Muscle layer of duodenum (tissue), 2 donors: ENCODE measurements at regions not wholly inside any gene's neighbourhood (a gene's known extent, or its start where the extent isn't known, plus 50 kb on each side); places are given as distances from the start of the nearest gene placed in this dataset.
A peak's percentile ranks its signal among the peaks of the same experiment; 100 is the strongest.
"Not testable (repeated sequence)": the region's sequence is repeated elsewhere in the genome, so short reads cannot be mapped to it uniquely, and the experiment has no call there.

ENCODE experiments used
- H3K27ac ChIP-seq: one replicate; pipeline ENCODE4 v1.7.0; 2013; ENCODE audit warnings: mild to moderate bottlenecking, low read length
- H3K27me3 ChIP-seq: one replicate; pipeline ENCODE4 v1.7.0; 2013; ENCODE audit warnings: low read depth, mild to moderate bottlenecking, control low read depth, low read length
- H3K36me3 ChIP-seq, 2 donors: one replicate each; pipeline ENCODE4 v1.7.0; 2013; ENCODE audit warnings: low read length in 2 of 2, control low read depth in 1 of 2, mild to moderate bottlenecking in 1 of 2; ENCODE audit not compliant: insufficient read depth in 2 of 2, control insufficient read depth in 1 of 2
- H3K4me1 ChIP-seq, 2 donors: one replicate each; pipeline ENCODE4 v1.7.0; 2013; ENCODE audit warnings: low read length in 2 of 2, mild to moderate bottlenecking in 2 of 2, control low read depth in 1 of 2, moderate library complexity in 1 of 2; ENCODE audit not compliant: insufficient read depth in 2 of 2, control insufficient read depth in 1 of 2
- H3K4me3 ChIP-seq, 2 donors: one replicate each; pipeline ENCODE4 v1.7.0; 2013; ENCODE audit warnings: low read length in 2 of 2, low read depth in 1 of 2, mild to moderate bottlenecking in 1 of 2
- H3K9me3 ChIP-seq, 2 donors: one replicate each; pipeline ENCODE4 v1.7.0; 2013; ENCODE audit warnings: low read length in 2 of 2, control low read depth in 1 of 2, mild to moderate bottlenecking in 1 of 2; ENCODE audit not compliant: control insufficient read depth in 1 of 2
- donor health status: healthy.

GRCh38 chr9:41367301-41367700 lies 178.2 kb upstream of the ZNG1F start:
- H3K27ac ChIP-seq, H3K4me1 ChIP-seq, H3K27me3 ChIP-seq, H3K4me3 ChIP-seq, H3K36me3 ChIP-seq, H3K9me3 ChIP-seq: not testable (repeated sequence)

- not testable (repeated sequence) for H3K9me3 ChIP-seq, H3K4me1 ChIP-seq, H3K27me3 ChIP-seq, H3K27ac ChIP-seq, H3K36me3 ChIP-seq, H3K4me3 ChIP-seq
These were observed 172.7 kb upstream of the ZNG1F start for GRCh38 chr9:41361790-41362189.

- not testable (repeated sequence) for H3K4me1 ChIP-seq, H3K27ac ChIP-seq, H3K36me3 ChIP-seq, H3K9me3 ChIP-seq, H3K27me3 ChIP-seq
- H3K4me3 ChIP-seq: peak overlapping the region in 1 of 2 donors; percentile 66
These were observed 170.0 kb upstream of the ZNG1F start for GRCh38 chr9:41359116-41359515.

- H3K27me3 ChIP-seq, H3K4me1 ChIP-seq, H3K36me3 ChIP-seq, H3K9me3 ChIP-seq, H3K27ac ChIP-seq: not testable (repeated sequence)
- H3K4me3 ChIP-seq: peak overlapping the region in 1 of 2 donors; percentile 66
These were observed 169.6 kb upstream of the ZNG1F start for GRCh38 chr9:41358682-41359081.

GRCh38 chr9:41357918-41358404 lies 168.8 kb upstream of the ZNG1F start:
- H3K4me1 ChIP-seq, H3K27me3 ChIP-seq, H3K27ac ChIP-seq, H3K9me3 ChIP-seq, H3K36me3 ChIP-seq: not testable (repeated sequence)
- peak overlapping the region in 1 of 2 donors; percentile 66 for H3K4me3 ChIP-seq

- H3K4me3 ChIP-seq: not testable (repeated sequence)
These were observed 168.2 kb upstream of the ZNG1F start for GRCh38 chr9:41357350-41357748.

GRCh38 chr9:41356588-41357349 lies 167.7 kb upstream of the ZNG1F start:
- not testable (repeated sequence) for H3K27me3 ChIP-seq, H3K36me3 ChIP-seq, H3K4me3 ChIP-seq, H3K4me1 ChIP-seq, H3K9me3 ChIP-seq, H3K27ac ChIP-seq

More at GRCh38 chr9:41357350-41357748, 168.2 kb upstream of the ZNG1F start:
- H3K27ac ChIP-seq, H3K36me3 ChIP-seq, H3K4me1 ChIP-seq, H3K27me3 ChIP-seq, H3K9me3 ChIP-seq: not testable (repeated sequence)

GRCh38 chr9:41355712-41356450 lies 166.8 kb upstream of the ZNG1F start:
- not testable (repeated sequence) for H3K4me1 ChIP-seq, H3K4me3 ChIP-seq, H3K27ac ChIP-seq, H3K27me3 ChIP-seq, H3K9me3 ChIP-seq, H3K36me3 ChIP-seq

GRCh38 chr9:41354978-41355377 lies 165.9 kb upstream of the ZNG1F start:
- not testable (repeated sequence) for H3K27me3 ChIP-seq, H3K27ac ChIP-seq
- H3K4me3 ChIP-seq: peak overlapping the region in 1 of 2 donors; percentile 47

GRCh38 chr9:41354060-41354934 lies 165.2 kb upstream of the ZNG1F start:
- H3K27ac ChIP-seq, H3K9me3 ChIP-seq, H3K27me3 ChIP-seq, H3K4me1 ChIP-seq, H3K36me3 ChIP-seq: not testable (repeated sequence)
- peak overlapping the region in 1 of 2 donors; percentile 47 for H3K4me3 ChIP-seq

More at GRCh38 chr9:41354978-41355377, 165.9 kb upstream of the ZNG1F start:
- not testable (repeated sequence) for H3K4me1 ChIP-seq, H3K9me3 ChIP-seq, H3K36me3 ChIP-seq

- H3K36me3 ChIP-seq, H3K4me3 ChIP-seq, H3K4me1 ChIP-seq, H3K27ac ChIP-seq, H3K9me3 ChIP-seq, H3K27me3 ChIP-seq: not testable (repeated sequence)
These were observed 163.9 kb upstream of the ZNG1F start for GRCh38 chr9:41353026-41353425.
